HEK293T (cell line): ENCODE measurements at regions not wholly inside any gene's neighbourhood (a gene's known extent, or its start where the extent isn't known, plus 50 kb on each side); places are given as distances from the start of the nearest gene placed in this dataset.

Experiments
- CTCF ChIA-PET: fragments of 350-600 bp; formaldehyde crosslinking; extraction: SDS; loops from one replicate; lab custom pipeline; 2021; ENCODE audit warnings: antibody characterized with exemption, inconsistent platforms; lab: Yijun Ruan, JAX
- POLR2A ChIA-PET: fragments of 350-600 bp; formaldehyde crosslinking; extraction: SDS; loops from one replicate; lab custom pipeline; 2020; ENCODE audit warnings: antibody characterized with exemption, inconsistent platforms; lab: Yijun Ruan, JAX
- DNase-seq: peaks from one replicate; pipeline ENCODE4 v3.0.0; 2012; ENCODE audit warnings: mixed read lengths; ENCODE audit errors: extremely low spot score
- ARNT ChIP-seq: fragments of 450-650 bp; IDR thresholded peaks from 2 replicates; pipeline ENCODE4 v1.6.1; 2017; ENCODE audit warnings: mild to moderate bottlenecking
- BHLHE40 ChIP-seq: fragments of 450-650 bp; IDR thresholded peaks from 2 replicates; pipeline ENCODE4 v1.6.1; 2016; ENCODE audit warnings: mild to moderate bottlenecking, moderate library complexity, borderline replicate concordance
- CTBP1 ChIP-seq: fragments of 450-650 bp; IDR thresholded peaks from 2 replicates; pipeline ENCODE4 v1.6.1; 2016; ENCODE audit warnings: borderline replicate concordance
- ELF4 ChIP-seq: fragments of 450-650 bp; IDR thresholded peaks from 2 replicates; pipeline ENCODE4 v1.6.1; 2017; ENCODE audit warnings: antibody characterized with exemption
- FOXA1 ChIP-seq: fragments of 450-650 bp; IDR thresholded peaks from 2 replicates; pipeline ENCODE4 v1.6.1; 2016; ENCODE audit warnings: mild to moderate bottlenecking
- FOXK2 ChIP-seq: fragments of 450-650 bp; IDR thresholded peaks from 2 replicates; pipeline ENCODE4 v1.6.1; 2016; ENCODE audit warnings: mild to moderate bottlenecking
- FOXM1 ChIP-seq: fragments of 450-650 bp; IDR thresholded peaks from 2 replicates; pipeline ENCODE4 v1.6.1; 2017; ENCODE audit warnings: mild to moderate bottlenecking, borderline replicate concordance
- HDGF ChIP-seq: fragments of 450-650 bp; IDR thresholded peaks from 2 replicates; pipeline ENCODE4 v1.6.1; 2017; ENCODE audit warnings: antibody characterized with exemption, borderline replicate concordance
- L3MBTL2 ChIP-seq: fragments of 450-650 bp; conservative IDR thresholded peaks from 2 replicates; pipeline ENCODE4 v1.6.1; 2016; ENCODE audit warnings: mild to moderate bottlenecking
- LEF1 ChIP-seq: fragments of 450-650 bp; IDR thresholded peaks from 2 replicates; pipeline ENCODE4 v1.6.1; 2017; ENCODE audit warnings: mild to moderate bottlenecking, borderline replicate concordance
- NFRKB ChIP-seq: fragments of 450-650 bp; IDR thresholded peaks from 2 replicates; pipeline ENCODE4 v1.6.1; 2016; ENCODE audit warnings: mild to moderate bottlenecking, moderate library complexity
- SP1 ChIP-seq: fragments of 450-650 bp; IDR thresholded peaks from 2 replicates; pipeline ENCODE4 v1.6.1; 2017
- SUZ12 ChIP-seq: fragments of 450-650 bp; IDR thresholded peaks from 2 replicates; pipeline ENCODE4 v1.6.1; 2016; ENCODE audit warnings: mild to moderate bottlenecking
- TARDBP ChIP-seq: fragments of 450-650 bp; IDR thresholded peaks from 2 replicates; pipeline ENCODE4 v1.6.1; 2016
- ZNF384 ChIP-seq: fragments of 450-650 bp; IDR thresholded peaks from 2 replicates; pipeline ENCODE4 v1.6.1; 2016
- TF ChIP-seq, protein P1 (sequence below): fragments of 450-650 bp; IDR thresholded peaks from 2 replicates; pipeline ENCODE4 v1.6.1; 2016

DNA sequence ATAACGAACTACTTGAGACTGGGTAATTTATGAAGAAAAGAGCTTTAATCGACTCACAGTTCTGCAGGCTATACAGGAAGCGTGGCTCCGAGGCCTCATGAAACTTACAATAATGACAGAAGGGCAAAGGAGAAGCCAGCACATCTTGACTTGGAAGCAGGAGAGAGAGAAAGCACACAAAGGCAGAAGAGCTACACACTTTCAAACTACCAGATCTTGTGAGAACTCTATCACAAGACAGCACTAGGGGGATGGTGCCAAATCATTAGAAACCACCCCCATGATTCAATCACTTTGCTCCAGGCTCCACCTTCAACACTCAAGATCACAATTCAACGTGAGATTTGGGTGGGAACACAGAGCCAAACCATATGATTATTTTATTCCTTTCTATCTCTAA, 655.9 kb upstream of the SYT4 start:
- no peak for DNase-seq
- no peak for TF ChIP-seq CTBP1
- no peak for TF ChIP-seq HDGF
- TF ChIP-seq ZNF384 = no peak
- TF ChIP-seq TARDBP = no peak
- no peak for TF ChIP-seq BHLHE40
- TF ChIP-seq SUZ12 = no peak
- TF ChIP-seq FOXM1 = no peak
- no peak for TF ChIP-seq ARNT
- no peak for TF ChIP-seq L3MBTL2
- no peak for TF ChIP-seq FOXK2
- TF ChIP-seq ELF4 = no peak
- TF ChIP-seq NFRKB = no peak
- ChIA-PET POLR2A (no interaction called here), CTCF (no interaction called here)

DNA sequence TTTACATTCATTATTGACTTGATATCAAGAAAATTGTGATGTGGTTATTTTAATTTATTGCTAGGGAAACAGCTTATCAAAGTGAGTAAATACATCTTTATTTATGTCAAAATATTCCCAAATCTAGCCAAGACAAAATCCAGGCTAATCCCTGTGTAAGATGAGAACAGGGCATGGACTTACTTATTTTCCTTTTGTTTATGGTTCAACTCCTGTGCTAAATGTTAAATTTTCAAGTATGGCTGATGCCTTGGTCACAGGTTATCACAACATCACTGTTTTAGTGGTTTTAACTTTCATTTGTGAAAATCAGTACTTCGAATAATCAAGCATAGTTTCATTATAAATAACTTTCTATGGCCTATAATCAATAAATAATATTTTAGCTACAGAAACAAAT, 657.0 kb upstream of the SYT4 start:
- no peak for DNase-seq
- CTCF ChIA-PET = no interaction called here
- TF ChIP-seq FOXA1 = no peak
- TF ChIP-seq CTBP1 = no peak
- TF ChIP-seq NFRKB = no peak
- TF ChIP-seq BHLHE40 = no peak
- no peak for TF ChIP-seq FOXM1
- TF ChIP-seq HDGF = no peak
- TF ChIP-seq SUZ12 = no peak
- TF ChIP-seq SP1 = no peak
- TF ChIP-seq TARDBP = no peak
- TF ChIP-seq FOXK2 = no peak
- TF ChIP-seq, protein P1, sequence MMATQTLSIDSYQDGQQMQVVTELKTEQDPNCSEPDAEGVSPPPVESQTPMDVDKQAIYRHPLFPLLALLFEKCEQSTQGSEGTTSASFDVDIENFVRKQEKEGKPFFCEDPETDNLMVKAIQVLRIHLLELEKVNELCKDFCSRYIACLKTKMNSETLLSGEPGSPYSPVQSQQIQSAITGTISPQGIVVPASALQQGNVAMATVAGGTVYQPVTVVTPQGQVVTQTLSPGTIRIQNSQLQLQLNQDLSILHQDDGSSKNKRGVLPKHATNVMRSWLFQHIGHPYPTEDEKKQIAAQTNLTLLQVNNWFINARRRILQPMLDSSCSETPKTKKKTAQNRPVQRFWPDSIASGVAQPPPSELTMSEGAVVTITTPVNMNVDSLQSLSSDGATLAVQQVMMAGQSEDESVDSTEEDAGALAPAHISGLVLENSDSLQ = no peak
- no peak for TF ChIP-seq ARNT
- no peak for TF ChIP-seq LEF1
- no peak for TF ChIP-seq L3MBTL2
- no peak for TF ChIP-seq ELF4
- no peak for TF ChIP-seq ZNF384
- POLR2A ChIA-PET = no interaction called here

DNA sequence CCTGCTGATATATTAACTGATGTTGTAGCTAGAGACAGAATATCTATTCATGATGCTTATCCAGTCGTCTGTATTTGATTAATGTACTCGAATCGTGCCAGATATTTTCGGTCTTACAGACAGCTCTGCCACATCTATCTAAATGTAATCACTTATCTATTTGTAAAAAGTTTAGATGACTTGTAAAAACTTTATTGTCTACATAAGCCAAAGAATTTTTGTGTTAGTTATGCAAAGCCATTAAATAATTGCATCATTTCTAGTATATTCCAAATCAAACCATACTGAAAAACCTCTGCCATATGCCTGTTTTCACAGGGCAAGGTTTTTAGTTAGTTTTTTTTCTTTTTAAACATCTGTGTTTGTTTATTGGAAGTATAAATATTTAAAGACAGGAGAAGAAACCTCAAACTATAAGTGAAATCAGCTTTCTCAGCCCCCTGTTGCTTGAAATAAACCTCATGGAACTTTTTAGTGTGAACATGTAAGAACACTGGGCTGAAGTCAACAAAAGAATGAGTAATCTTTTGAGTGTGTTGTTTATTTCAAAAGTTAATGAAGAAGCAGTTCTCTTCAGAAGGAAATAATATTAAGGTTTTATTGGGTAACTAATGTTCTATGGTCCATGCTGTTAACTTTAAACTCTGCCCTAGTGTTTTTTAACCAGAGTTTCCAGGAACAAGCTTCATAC, 657.6 kb upstream of the SYT4 start:
- no peak for DNase-seq
- ChIA-PET POLR2A (no interaction called here), CTCF (no interaction called here)
- TF ChIP-seq FOXK2 (no peak), BHLHE40 (no peak), L3MBTL2 (no peak), ZNF384 (no peak), TARDBP (no peak), SP1 (no peak), ELF4 (no peak), SUZ12 (no peak), NFRKB (no peak), FOXM1 (no peak), LEF1 (no peak), FOXA1 (no peak), ARNT (no peak), CTBP1 (no peak), HDGF (no peak)
- TF ChIP-seq, protein P1 = no peak

DNA sequence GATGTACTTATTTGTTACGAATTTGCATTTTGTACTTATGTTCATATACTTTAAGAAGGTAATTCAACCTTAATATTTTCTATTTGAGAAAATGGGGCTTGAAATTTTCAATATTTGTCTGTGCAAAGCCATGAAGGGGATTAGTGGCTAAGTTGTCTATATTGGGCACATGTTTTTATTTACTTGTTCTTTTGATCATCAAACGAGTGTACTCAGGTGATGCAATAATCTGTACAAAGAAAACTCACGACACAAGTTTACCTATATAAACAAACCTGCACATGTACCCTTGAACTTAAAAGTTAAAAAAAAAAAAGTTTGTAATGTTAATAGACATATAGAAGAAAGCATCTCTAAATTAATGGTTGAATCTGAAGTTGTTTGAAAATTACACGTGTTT, 658.9 kb upstream of the SYT4 start:
- TF ChIP-seq SP1 (no peak), TARDBP (no peak), LEF1 (no peak), BHLHE40 (no peak), FOXA1 (no peak), FOXM1 (no peak), L3MBTL2 (no peak)
- POLR2A ChIA-PET = no interaction called here
- DNase-seq = no peak
- CTCF ChIA-PET = no interaction called here

DNA sequence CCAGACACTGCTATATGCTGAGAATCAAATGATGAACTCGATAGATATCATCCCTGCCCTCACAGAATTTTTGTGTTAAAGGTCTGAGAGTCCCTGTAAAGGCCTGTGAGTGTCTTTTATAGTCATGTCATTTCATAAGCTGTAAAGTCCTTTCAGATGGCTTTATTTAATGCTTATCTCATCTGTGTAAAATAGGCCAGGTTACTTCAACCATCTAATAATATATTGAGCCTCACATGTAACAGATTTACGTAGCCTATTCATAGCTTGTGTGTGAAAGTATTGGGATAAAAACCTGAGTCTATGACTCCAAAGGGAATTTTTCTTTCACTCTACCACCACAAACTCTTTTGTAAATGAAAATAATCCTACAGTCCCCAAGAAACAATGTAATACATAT, 672.0 kb upstream of the SYT4 start:
- TF ChIP-seq FOXA1 (no peak), FOXM1 (no peak), ZNF384 (no peak), HDGF (no peak), ELF4 (no peak), ARNT (no peak), SUZ12 (no peak), TARDBP (no peak), BHLHE40 (no peak), SP1 (no peak), NFRKB (no peak)
- CTCF ChIA-PET = no interaction called here
- POLR2A ChIA-PET = no interaction called here
- no peak for DNase-seq

DNA sequence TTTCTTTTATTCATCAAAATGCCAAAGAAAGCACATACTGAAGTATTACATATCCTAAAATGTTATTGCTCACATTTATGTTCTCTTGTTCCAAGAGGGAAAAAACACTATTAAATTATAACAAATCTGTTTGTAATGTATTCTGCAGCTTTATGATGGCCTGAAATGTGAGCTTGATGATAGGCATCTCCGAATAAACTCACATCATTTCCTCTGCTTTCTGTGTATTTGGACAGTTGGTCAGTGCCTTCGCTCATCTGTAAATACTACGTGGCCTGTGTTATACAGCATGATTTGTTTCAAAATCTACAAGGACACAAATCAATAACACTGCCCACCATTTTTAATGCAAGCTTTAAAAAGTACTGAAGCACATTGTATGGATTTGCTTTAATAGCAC, 672.8 kb upstream of the SYT4 start:
- DNase-seq = no peak
- CTCF ChIA-PET = no interaction called here
- POLR2A ChIA-PET = interaction anchor here (0.6 kb wide), 1 partner anchor 254 kb away, joined by 4 read pairs; no protein-coding TSS in a partner anchor
- TF ChIP-seq FOXA1 (no peak), BHLHE40 (no peak), SP1 (no peak), HDGF (no peak), NFRKB (no peak), ELF4 (no peak), ARNT (no peak), LEF1 (no peak), CTBP1 (no peak), SUZ12 (no peak), FOXK2 (no peak), ZNF384 (no peak), TARDBP (no peak), FOXM1 (no peak), L3MBTL2 (no peak)
- TF ChIP-seq, protein P1 = no peak
